SK-N-SH treated with all-trans-retinoic acid at 6 μM for 48 hours (cell line): ENCODE measurements at regions not wholly inside any gene's neighbourhood (a gene's known extent, or its start where the extent isn't known, plus 50 kb on each side); places are given as distances from the start of the nearest gene placed in this dataset.

Experiments
- ATAC-seq: fragments of 200-7000 bp; cut with Tn5 transposase; 3 replicates; pipeline ENCODE4 v1.9.1; 2020; ENCODE audit warnings: mild to moderate bottlenecking, moderate library complexity
- ARNTL ChIP-seq: fragments of 450-650 bp; formaldehyde crosslinking; IDR thresholded peaks from 2 replicates; pipeline ENCODE4 v1.5.0; 2020; ENCODE audit warnings: low read depth, mild to moderate bottlenecking, moderate library complexity, borderline replicate concordance
- BACH2 ChIP-seq: fragments of 250-450 bp; sonication (Bioruptor Pico); IDR thresholded peaks from 2 replicates; pipeline ENCODE4 v1.9.0; 2021; ENCODE audit warnings: mild to moderate bottlenecking, borderline replicate concordance
- CSDC2 ChIP-seq: fragments of 250-450 bp; sonication (Bioruptor Pico); IDR thresholded peaks from 2 replicates; pipeline ENCODE4 v1.5.0; 2020; ENCODE audit warnings: mild to moderate bottlenecking, moderate library complexity
- ESRRG ChIP-seq: fragments of 250-450 bp; sonication (Bioruptor Pico); IDR thresholded peaks from 2 replicates; pipeline ENCODE4 v1.6.1; 2021; ENCODE audit warnings: mild to moderate bottlenecking
- GLIS3 ChIP-seq: fragments of 250-450 bp; sonication (Bioruptor Pico); IDR thresholded peaks from 2 replicates; pipeline ENCODE4 v1.5.0; 2020; ENCODE audit warnings: mild to moderate bottlenecking, moderate library complexity
- ISL1 ChIP-seq: fragments of 250-450 bp; sonication (Bioruptor Pico); IDR thresholded peaks from 2 replicates; pipeline ENCODE4 v2.1.2; 2022; ENCODE audit warnings: mild to moderate bottlenecking, moderate library complexity
- OSR1 ChIP-seq: fragments of 250-450 bp; sonication (Bioruptor Pico); IDR thresholded peaks from 2 replicates; pipeline ENCODE4 v1.8.0; 2022; ENCODE audit warnings: moderate library complexity, mild to moderate bottlenecking, inconsistent platforms
- PATZ1 ChIP-seq: fragments of 250-450 bp; sonication (Bioruptor Pico); IDR thresholded peaks from 2 replicates; pipeline ENCODE4 v1.8.0; 2020; ENCODE audit warnings: mild to moderate bottlenecking, moderate library complexity, borderline replicate concordance
- PPARA ChIP-seq: fragments of 250-450 bp; sonication (Bioruptor Pico); IDR thresholded peaks from 2 replicates; pipeline ENCODE4 v1.5.0; 2020; ENCODE audit warnings: mild to moderate bottlenecking, borderline replicate concordance
- RARB ChIP-seq: fragments of 250-450 bp; sonication (Bioruptor Pico); IDR thresholded peaks from 2 replicates; pipeline ENCODE4 v1.8.0; 2021; ENCODE audit warnings: mild to moderate bottlenecking, moderate library complexity
- SNAI2 ChIP-seq: fragments of 250-450 bp; sonication (Bioruptor Pico); IDR thresholded peaks from 2 replicates; pipeline ENCODE4 v1.5.0; 2020; ENCODE audit warnings: mild to moderate bottlenecking, moderate library complexity
- TCF4 ChIP-seq: fragments of 250-450 bp; sonication (Bioruptor Pico); IDR thresholded peaks from 2 replicates; pipeline ENCODE4 v1.8.0; 2021; ENCODE audit warnings: mild to moderate bottlenecking, moderate library complexity, borderline replicate concordance
- TOX ChIP-seq: fragments of 250-450 bp; sonication (Bioruptor Pico); IDR thresholded peaks from 2 replicates; pipeline ENCODE4 v1.8.0; 2021; ENCODE audit warnings: mild to moderate bottlenecking, moderate library complexity, borderline replicate concordance
- ZC3H10 ChIP-seq: fragments of 250-450 bp; sonication (Bioruptor Pico); IDR thresholded peaks from 2 replicates; pipeline ENCODE4 v1.5.1; 2021; ENCODE audit warnings: mild to moderate bottlenecking, moderate library complexity
- ZFP3 ChIP-seq: fragments of 250-450 bp; sonication (Bioruptor Pico); IDR thresholded peaks from 2 replicates; pipeline ENCODE4 v1.5.0; 2020; ENCODE audit warnings: mild to moderate bottlenecking, moderate library complexity
- ZFP30 ChIP-seq: fragments of 450-650 bp; formaldehyde crosslinking; IDR thresholded peaks from 2 replicates; pipeline ENCODE4 v1.5.0; 2022; ENCODE audit warnings: mild to moderate bottlenecking, moderate library complexity
- ZNF565 ChIP-seq: fragments of 450-650 bp; formaldehyde crosslinking; conservative IDR thresholded peaks from 2 replicates; pipeline ENCODE4 v1.5.0; 2020; ENCODE audit warnings: low read depth, mild to moderate bottlenecking, moderate library complexity
- ZNF70 ChIP-seq: fragments of 450-650 bp; formaldehyde crosslinking; IDR thresholded peaks from 2 replicates; pipeline ENCODE4 v1.5.0; 2020; ENCODE audit warnings: mild to moderate bottlenecking, moderate library complexity
- ZNF8 ChIP-seq: fragments of 450-650 bp; formaldehyde crosslinking; IDR thresholded peaks from 2 replicates; pipeline ENCODE4 v1.5.0; 2020; ENCODE audit warnings: mild to moderate bottlenecking, moderate library complexity
- TF ChIP-seq, protein P1 (sequence below): fragments of 250-450 bp; sonication (Bioruptor Pico); IDR thresholded peaks from 2 replicates; pipeline ENCODE4 v1.5.1; 2020; ENCODE audit warnings: low read depth, mild to moderate bottlenecking, moderate library complexity
- TF ChIP-seq, protein P2 (sequence below): fragments of 250-450 bp; sonication (Bioruptor Pico); IDR thresholded peaks from 2 replicates; pipeline ENCODE4 v1.5.1; 2021; ENCODE audit warnings: mild to moderate bottlenecking, moderate library complexity
- TF ChIP-seq, protein P3 (sequence below): fragments of 250-450 bp; sonication (Bioruptor Pico); IDR thresholded peaks from 2 replicates; pipeline ENCODE4 v1.8.0; 2021; ENCODE audit warnings: low read depth, mild to moderate bottlenecking, moderate library complexity, borderline replicate concordance

- TF ChIP-seq, protein P1, sequence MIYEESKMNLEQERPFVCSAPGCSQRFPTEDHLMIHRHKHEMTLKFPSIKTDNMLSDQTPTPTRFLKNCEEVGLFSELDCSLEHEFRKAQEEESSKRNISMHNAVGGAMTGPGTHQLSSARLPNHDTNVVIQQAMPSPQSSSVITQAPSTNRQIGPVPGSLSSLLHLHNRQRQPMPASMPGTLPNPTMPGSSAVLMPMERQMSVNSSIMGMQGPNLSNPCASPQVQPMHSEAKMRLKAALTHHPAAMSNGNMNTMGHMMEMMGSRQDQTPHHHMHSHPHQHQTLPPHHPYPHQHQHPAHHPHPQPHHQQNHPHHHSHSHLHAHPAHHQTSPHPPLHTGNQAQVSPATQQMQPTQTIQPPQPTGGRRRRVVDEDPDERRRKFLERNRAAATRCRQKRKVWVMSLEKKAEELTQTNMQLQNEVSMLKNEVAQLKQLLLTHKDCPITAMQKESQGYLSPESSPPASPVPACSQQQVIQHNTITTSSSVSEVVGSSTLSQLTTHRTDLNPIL (CRISPR knock-in tag), result no peak
- no peak for TF ChIP-seq ZNF565 (CRISPR knock-in tag)
- no peak for TF ChIP-seq ZC3H10
- TF ChIP-seq ZNF70 (CRISPR knock-in tag), result no peak
- TF ChIP-seq ZFP30 (CRISPR knock-in tag), result no peak
- TF ChIP-seq, protein P2, sequence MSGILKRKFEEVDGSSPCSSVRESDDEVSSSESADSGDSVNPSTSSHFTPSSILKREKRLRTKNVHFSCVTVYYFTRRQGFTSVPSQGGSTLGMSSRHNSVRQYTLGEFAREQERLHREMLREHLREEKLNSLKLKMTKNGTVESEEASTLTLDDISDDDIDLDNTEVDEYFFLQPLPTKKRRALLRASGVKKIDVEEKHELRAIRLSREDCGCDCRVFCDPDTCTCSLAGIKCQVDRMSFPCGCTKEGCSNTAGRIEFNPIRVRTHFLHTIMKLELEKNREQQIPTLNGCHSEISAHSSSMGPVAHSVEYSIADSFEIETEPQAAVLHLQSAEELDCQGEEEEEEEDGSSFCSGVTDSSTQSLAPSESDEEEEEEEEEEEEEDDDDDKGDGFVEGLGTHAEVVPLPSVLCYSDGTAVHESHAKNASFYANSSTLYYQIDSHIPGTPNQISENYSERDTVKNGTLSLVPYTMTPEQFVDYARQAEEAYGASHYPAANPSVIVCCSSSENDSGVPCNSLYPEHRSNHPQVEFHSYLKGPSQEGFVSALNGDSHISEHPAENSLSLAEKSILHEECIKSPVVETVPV, result no peak
- no peak for TF ChIP-seq ARNTL (CRISPR knock-in tag)
- TF ChIP-seq GLIS3 (CRISPR knock-in tag), result no peak
- TF ChIP-seq, protein P3, sequence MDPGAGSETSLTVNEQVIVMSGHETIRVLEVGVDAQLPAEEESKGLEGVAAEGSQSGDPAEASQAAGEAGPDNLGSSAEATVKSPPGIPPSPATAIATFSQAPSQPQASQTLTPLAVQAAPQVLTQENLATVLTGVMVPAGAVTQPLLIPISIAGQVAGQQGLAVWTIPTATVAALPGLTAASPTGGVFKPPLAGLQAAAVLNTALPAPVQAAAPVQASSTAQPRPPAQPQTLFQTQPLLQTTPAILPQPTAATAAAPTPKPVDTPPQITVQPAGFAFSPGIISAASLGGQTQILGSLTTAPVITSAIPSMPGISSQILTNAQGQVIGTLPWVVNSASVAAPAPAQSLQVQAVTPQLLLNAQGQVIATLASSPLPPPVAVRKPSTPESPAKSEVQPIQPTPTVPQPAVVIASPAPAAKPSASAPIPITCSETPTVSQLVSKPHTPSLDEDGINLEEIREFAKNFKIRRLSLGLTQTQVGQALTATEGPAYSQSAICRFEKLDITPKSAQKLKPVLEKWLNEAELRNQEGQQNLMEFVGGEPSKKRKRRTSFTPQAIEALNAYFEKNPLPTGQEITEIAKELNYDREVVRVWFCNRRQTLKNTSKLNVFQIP (CRISPR knock-in tag), result no peak
- TF ChIP-seq ZNF8 (CRISPR knock-in tag), result no peak
- TF ChIP-seq TOX (CRISPR knock-in tag), result no peak
- no peak for TF ChIP-seq ESRRG (CRISPR knock-in tag)
- no peak for TF ChIP-seq PPARA (CRISPR knock-in tag)
- no peak for TF ChIP-seq SNAI2 (CRISPR knock-in tag)
- TF ChIP-seq RARB (CRISPR knock-in tag), result no peak
- no peak for TF ChIP-seq OSR1
- TF ChIP-seq PATZ1 (CRISPR knock-in tag), result no peak
- TF ChIP-seq ZFP3 (CRISPR knock-in tag), result no peak
- ATAC-seq, result no peak
Measured at GRCh38 chr15:47177177-47177576, 540.1 kb upstream of the SEMA6D start.

DNA sequence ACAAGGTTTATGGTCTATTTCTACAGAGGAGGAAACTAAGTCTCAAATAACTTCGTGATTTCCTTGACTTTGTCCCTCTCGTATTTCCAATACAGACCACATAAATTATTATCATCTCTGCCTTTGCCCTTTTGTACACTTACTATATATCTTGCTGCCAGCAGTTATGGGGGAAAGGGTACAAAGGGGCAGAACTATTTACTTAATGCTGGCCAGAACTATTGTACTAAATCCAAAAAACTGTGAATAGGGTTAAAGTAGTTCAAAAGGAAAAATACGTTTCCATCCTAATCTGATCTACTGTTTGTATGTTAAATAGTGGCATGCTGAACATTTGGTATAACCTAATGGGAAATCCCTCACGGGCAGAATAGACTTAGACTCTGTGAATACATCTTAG, 537.3 kb upstream of the SEMA6D start:
- ATAC-seq, result no peak
- TF ChIP-seq ZNF565 (CRISPR knock-in tag), result no peak
- TF ChIP-seq, protein P2, result no peak
- TF ChIP-seq ESRRG (CRISPR knock-in tag), result no peak
- TF ChIP-seq ZFP3 (CRISPR knock-in tag), result no peak
- TF ChIP-seq GLIS3 (CRISPR knock-in tag), result no peak
- no peak for TF ChIP-seq ZFP30 (CRISPR knock-in tag)
- no peak for TF ChIP-seq ISL1 (CRISPR knock-in tag)
- TF ChIP-seq TOX (CRISPR knock-in tag), result no peak
- TF ChIP-seq ZC3H10, result no peak
- no peak for TF ChIP-seq ARNTL (CRISPR knock-in tag)
- no peak for TF ChIP-seq BACH2 (CRISPR knock-in tag)
- no peak for TF ChIP-seq TCF4 (CRISPR knock-in tag)
- no peak for TF ChIP-seq ZNF8 (CRISPR knock-in tag)
- no peak for TF ChIP-seq ZNF70 (CRISPR knock-in tag)
- TF ChIP-seq, protein P1 (CRISPR knock-in tag), result no peak
- TF ChIP-seq, protein P3 (CRISPR knock-in tag), result no peak
- no peak for TF ChIP-seq CSDC2 (CRISPR knock-in tag)
